ENCODE measurements at regions not wholly inside any gene's neighbourhood (a gene's known extent, or its start where the extent isn't known, plus 50 kb on each side); places are given as distances from the start of the nearest gene placed in this dataset.

DNA sequence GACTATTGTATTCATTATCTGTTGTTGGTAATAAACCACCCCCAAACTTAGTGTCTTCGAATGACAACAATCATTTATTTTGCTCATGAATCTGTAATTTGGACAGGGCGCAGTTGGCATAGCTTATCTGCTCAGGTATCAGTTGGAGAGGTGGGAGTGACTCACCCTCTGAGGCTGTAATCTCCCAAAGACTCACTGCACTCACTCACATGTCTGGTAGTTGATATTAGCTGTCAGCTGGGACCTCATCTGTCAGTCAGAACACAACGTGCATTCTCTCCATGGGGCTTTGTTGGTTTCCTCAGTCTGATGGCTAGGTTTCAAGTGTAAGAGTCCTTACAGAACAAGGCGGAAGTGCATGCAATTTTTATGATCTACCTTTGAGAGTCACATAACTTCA is 183.5 kb upstream of the PRNP start:
- Histone ChIP-seq H3K4me1 (replicated peaks) (no peaks in the 10 kb centered on the region), H3K36me3 (no peaks in the 10 kb centered on the region), H3K27ac (no peak overlapping the region), H3K4me3 (no peak overlapping the region), H3K9me3 (no peaks in the 10 kb centered on the region), H3K27me3 (replicated peaks; ENCODE audit: insufficient read depth) (no peaks in the 10 kb centered on the region)
- DNase-seq (ENCODE audit: low spot score), result no peak
- TF ChIP-seq POLR2A (IDR thresholded peaks at IDR 0.05) (no peak), CTCF (IDR thresholded peaks at IDR 0.05) (no peak), POLR2AphosphoS5 (IDR thresholded peaks at IDR 0.05) (no peak)
- intact Hi-C loops (cut with DNase I), result no loop called here
- 55% methylated on average over 4 of the region's 4 CpGs for WGBS

DNA sequence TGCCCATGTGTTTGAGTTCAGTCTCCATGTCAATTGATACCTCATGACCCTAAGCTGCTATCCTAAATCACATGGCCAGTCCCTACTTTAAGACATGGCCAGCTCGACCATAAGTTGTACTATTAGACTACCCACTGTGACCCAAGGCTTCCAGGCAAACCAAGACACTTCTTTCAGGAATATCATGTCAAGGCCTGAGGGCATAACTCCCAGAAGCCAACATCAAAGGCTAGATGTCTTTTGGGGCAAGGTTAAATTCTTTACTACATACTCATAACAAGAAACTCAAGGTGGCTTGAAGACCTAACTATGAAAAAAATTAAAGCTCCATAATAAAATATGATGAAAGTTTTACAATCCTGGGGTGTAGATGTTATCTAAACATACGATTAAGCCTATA is 192.9 kb upstream of the PRNP start:
- no peak for TF ChIP-seq POLR2A (IDR thresholded peaks at IDR 0.05)
- no peak for TF ChIP-seq CTCF (IDR thresholded peaks at IDR 0.05)
- no peak for TF ChIP-seq POLR2AphosphoS5 (IDR thresholded peaks at IDR 0.05)
- H3K4me1 ChIP-seq (replicated peaks), result no peaks in the 10 kb centered on the region
- no peaks in the 10 kb centered on the region for H3K9me3 ChIP-seq
- no peak for DNase-seq (ENCODE audit: low spot score)
- no peak overlapping the region for H3K27ac ChIP-seq
- no peak overlapping the region for H3K4me3 ChIP-seq
- no peaks in the 10 kb centered on the region for H3K27me3 ChIP-seq (replicated peaks; ENCODE audit: insufficient read depth)
- 49% methylated on average over 2 of the region's 2 CpGs for WGBS
- H3K36me3 ChIP-seq, result no peaks in the 10 kb centered on the region
- intact Hi-C loops (cut with DNase I), result no loop called here

DNA sequence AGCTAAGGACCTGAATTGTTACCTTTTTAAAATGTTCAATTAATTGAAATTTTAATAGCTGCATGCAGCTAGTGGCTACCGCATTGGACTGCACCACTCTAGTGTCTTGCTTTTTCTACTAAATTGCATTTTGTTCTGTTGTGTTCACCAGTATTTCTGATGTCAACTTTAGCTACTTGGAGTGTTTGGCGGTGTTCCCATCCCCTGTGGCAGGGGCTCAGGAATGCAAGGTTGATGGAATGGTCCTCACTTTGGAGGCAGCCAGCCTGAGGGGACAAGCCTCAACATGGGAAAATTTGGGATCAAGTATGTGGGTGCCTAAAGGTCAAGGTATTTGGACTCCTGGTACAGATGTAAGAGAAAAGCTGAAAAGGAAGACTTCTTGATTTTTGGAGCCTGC is 194.6 kb upstream of the PRNP start:
- intact Hi-C loops (cut with DNase I), result no loop called here
- Histone ChIP-seq H3K9me3 (no peaks in the 10 kb centered on the region), H3K4me3 (no peak overlapping the region), H3K27me3 (replicated peaks; ENCODE audit: insufficient read depth) (no peaks in the 10 kb centered on the region), H3K4me1 (replicated peaks) (no peaks in the 10 kb centered on the region), H3K36me3 (no peaks in the 10 kb centered on the region), H3K27ac (no peak overlapping the region)
- WGBS, result 92% methylated on average over 2 of the region's 2 CpGs
- no peak for DNase-seq (ENCODE audit: low spot score)
- TF ChIP-seq POLR2AphosphoS5 (IDR thresholded peaks at IDR 0.05) (no peak), CTCF (IDR thresholded peaks at IDR 0.05) (no peak), POLR2A (IDR thresholded peaks at IDR 0.05) (no peak)

- no peaks in the 10 kb centered on the region for H3K36me3 ChIP-seq
- H3K27me3 ChIP-seq (replicated peaks; ENCODE audit: insufficient read depth), result no peaks in the 10 kb centered on the region
- DNase-seq (ENCODE audit: low spot score), result no peak
- H3K9me3 ChIP-seq, result no peaks in the 10 kb centered on the region
- 41% methylated on average over 6 of the region's 6 CpGs for WGBS
- H3K4me1 ChIP-seq (replicated peaks), result no peaks in the 10 kb centered on the region
- intact Hi-C loops (cut with DNase I), result no loop called here
- TF ChIP-seq POLR2AphosphoS5 (IDR thresholded peaks at IDR 0.05), result no peak
- no peak for TF ChIP-seq CTCF (IDR thresholded peaks at IDR 0.05)
- no peak for TF ChIP-seq POLR2A (IDR thresholded peaks at IDR 0.05)
- H3K27ac ChIP-seq, result no peak overlapping the region
- H3K4me3 ChIP-seq, result no peak overlapping the region
Measured at GRCh38 chr20:4490606-4491280, 195.5 kb upstream of the PRNP start.

- 39% methylated on average over 3 of the region's 3 CpGs for WGBS
- intact Hi-C loops (cut with DNase I), result no loop called here
- Histone ChIP-seq H3K27me3 (replicated peaks; ENCODE audit: insufficient read depth) (no peaks in the 10 kb centered on the region), H3K9me3 (no peaks in the 10 kb centered on the region), H3K4me1 (replicated peaks) (no peaks in the 10 kb centered on the region), H3K4me3 (no peak overlapping the region), H3K27ac (no peak overlapping the region), H3K36me3 (no peaks in the 10 kb centered on the region)
- no peak for DNase-seq (ENCODE audit: low spot score)
- no peak for TF ChIP-seq CTCF (IDR thresholded peaks at IDR 0.05)
- no peak for TF ChIP-seq POLR2A (IDR thresholded peaks at IDR 0.05)
- TF ChIP-seq POLR2AphosphoS5 (IDR thresholded peaks at IDR 0.05), result no peak
Measured at GRCh38 chr20:4490045-4490444, 196.2 kb upstream of the PRNP start.
